Thymus (tissue), 11 donors: ENCODE measurements at regions not wholly inside any gene's neighbourhood (a gene's known extent, or its start where the extent isn't known, plus 50 kb on each side); places are given as distances from the start of the nearest gene placed in this dataset.
A peak's percentile ranks its signal among the peaks of the same experiment; 100 is the strongest.

ENCODE experiments used
- DNase-seq, 9 donors: peaks; one replicate each; pipeline ENCODE4 v3.0.0-alpha.2; 2013; ENCODE audit warnings: low spot score in 9 of 9, low read depth in 6 of 9, missing footprints in 1 of 9
- H3K27ac ChIP-seq, 2 donors: one replicate each; pipeline ENCODE4 v1.5.1; 2013; ENCODE audit warnings: control low read depth in 1 of 2, low read depth in 1 of 2, low read length in 1 of 2, mild to moderate bottlenecking in 1 of 2, moderate library complexity in 1 of 2
- H3K27me3 ChIP-seq, 2 donors: one replicate each; pipeline ENCODE4 v1.5.1; 2013; ENCODE audit warnings: low read length in 1 of 2; ENCODE audit not compliant: control insufficient read depth in 2 of 2, insufficient read depth in 1 of 2
- H3K36me3 ChIP-seq, 2 donors: one replicate each; pipeline ENCODE4 v1.5.1; 2013; ENCODE audit warnings: low read length in 1 of 2, mild to moderate bottlenecking in 1 of 2, moderate library complexity in 1 of 2; ENCODE audit not compliant: control insufficient read depth in 2 of 2, insufficient read depth in 2 of 2
- H3K4me1 ChIP-seq, 2 donors: one replicate each; pipeline ENCODE4 v1.5.1; 2013; ENCODE audit warnings: low read length in 2 of 2; ENCODE audit not compliant: control insufficient read depth in 2 of 2, insufficient read depth in 2 of 2
- H3K4me3 ChIP-seq, 2 donors: one replicate each; pipeline ENCODE4 v1.5.1; 2013; ENCODE audit warnings: low read length in 2 of 2, control low read depth in 1 of 2, mild to moderate bottlenecking in 1 of 2
- H3K9me3 ChIP-seq, 2 donors: one replicate each; pipeline ENCODE4 v1.5.1; 2013; ENCODE audit warnings: low read length in 1 of 2, mild to moderate bottlenecking in 1 of 2; ENCODE audit not compliant: control insufficient read depth in 2 of 2, insufficient read depth in 1 of 2
- WGBS: extraction: QIAGEN DNeasy Blood & Tissue Kit; methylation state at CpG from one replicate; pipeline ENCODE4 v1.1.7; 2013; 5-methylcytosine and 5-hydroxymethylcytosine counted together
- donor health status: healthy.

- H3K27ac ChIP-seq, result no peak overlapping the region
- no peaks in the 10 kb centered on the region for H3K9me3 ChIP-seq
- 11% methylated on average over 1 of the region's 1 CpG for WGBS
- H3K27me3 ChIP-seq, result no peaks in the 10 kb centered on the region
- no peaks in the 10 kb centered on the region for H3K36me3 ChIP-seq
- H3K4me3 ChIP-seq, result no peak overlapping the region
- no peaks in the 10 kb centered on the region for H3K4me1 ChIP-seq
- DNase-seq, result no peak
Observed at GRCh38 chr5:33319841-33320240, 120.9 kb upstream of the TARS1 start.

GRCh38 chr5:33321026-33321425 lies 119.7 kb upstream of the TARS1 start:
- Histone ChIP-seq H3K4me3 (no peak overlapping the region), H3K9me3 (no peaks in the 10 kb centered on the region), H3K27me3 (no peaks in the 10 kb centered on the region), H3K36me3 (no peaks in the 10 kb centered on the region), H3K27ac (no peak overlapping the region), H3K4me1 (no peaks in the 10 kb centered on the region)
- 91% methylated on average over 1 of the region's 1 CpG for WGBS
- no peak for DNase-seq

- DNase-seq, result no peak
- no peak overlapping the region for H3K27ac ChIP-seq
- no peaks in the 10 kb centered on the region for H3K4me1 ChIP-seq
- H3K36me3 ChIP-seq, result no peaks in the 10 kb centered on the region
- no peaks in the 10 kb centered on the region for H3K27me3 ChIP-seq
- no peak overlapping the region for H3K4me3 ChIP-seq
- 97% methylated on average over 4 of the region's 4 CpGs for WGBS
- no peaks in the 10 kb centered on the region for H3K9me3 ChIP-seq
Observed at GRCh38 chr5:33322632-33323031, 118.1 kb upstream of the TARS1 start.

GRCh38 chr5:33324667-33325307 lies 116.0 kb upstream of the TARS1 start:
- no peaks in the 10 kb centered on the region for H3K4me1 ChIP-seq
- H3K36me3 ChIP-seq, result no peaks in the 10 kb centered on the region
- DNase-seq, result no peak
- WGBS, result 93% methylated on average over 2 of the region's 2 CpGs
- no peaks in the 10 kb centered on the region for H3K9me3 ChIP-seq
- H3K27ac ChIP-seq, result no peak overlapping the region
- no peak overlapping the region for H3K4me3 ChIP-seq
- no peaks in the 10 kb centered on the region for H3K27me3 ChIP-seq

- H3K36me3 ChIP-seq, result no peaks in the 10 kb centered on the region
- WGBS, result 91% methylated on average over 1 of the region's 1 CpG
- H3K4me1 ChIP-seq, result peaks cover 6 to 8% of the 10 kb centered on the region in 2 donors
- no peak overlapping the region for H3K4me3 ChIP-seq
- no peak for DNase-seq
- no peaks in the 10 kb centered on the region for H3K27me3 ChIP-seq
- H3K9me3 ChIP-seq, result no peaks in the 10 kb centered on the region
- peak overlapping the region in 1 of 2 donors; percentile 55 for H3K27ac ChIP-seq
Observed at GRCh38 chr5:33328818-33329217, 111.9 kb upstream of the TARS1 start.

- Histone ChIP-seq H3K4me3 (no peak overlapping the region), H3K27me3 (no peaks in the 10 kb centered on the region), H3K27ac (no peak overlapping the region), H3K4me1 (peaks cover 6 to 8% of the 10 kb centered on the region in 2 donors), H3K9me3 (no peaks in the 10 kb centered on the region), H3K36me3 (no peaks in the 10 kb centered on the region)
- WGBS, result 83% methylated on average over 1 of the region's 1 CpG
- DNase-seq, result no peak
Observed at GRCh38 chr5:33329891-33330290, 110.9 kb upstream of the TARS1 start.

- Histone ChIP-seq H3K4me3 (no peak overlapping the region), H3K27ac (peak overlapping the region in 1 of 2 donors; percentile 20), H3K9me3 (no peaks in the 10 kb centered on the region), H3K27me3 (no peaks in the 10 kb centered on the region), H3K4me1 (peaks cover 6 to 8% of the 10 kb centered on the region in 2 donors), H3K36me3 (no peaks in the 10 kb centered on the region)
- 75% methylated on average over 3 of the region's 3 CpGs for WGBS
- DNase-seq, result no peak
Observed at GRCh38 chr5:33330426-33330825, 110.3 kb upstream of the TARS1 start.

GRCh38 chr5:33330992-33331391 lies 109.8 kb upstream of the TARS1 start:
- no peak for DNase-seq
- no peak overlapping the region for H3K27ac ChIP-seq
- H3K36me3 ChIP-seq, result no peaks in the 10 kb centered on the region
- H3K27me3 ChIP-seq, result no peaks in the 10 kb centered on the region
- peaks cover 6 to 8% of the 10 kb centered on the region in 2 donors for H3K4me1 ChIP-seq
- no peaks in the 10 kb centered on the region for H3K9me3 ChIP-seq
- H3K4me3 ChIP-seq, result no peak overlapping the region

GRCh38 chr5:33332804-33333203 lies 108.0 kb upstream of the TARS1 start:
- 19% methylated on average over 2 of the region's 2 CpGs for WGBS
- Histone ChIP-seq H3K36me3 (no peaks in the 10 kb centered on the region), H3K4me3 (no peak overlapping the region), H3K9me3 (no peaks in the 10 kb centered on the region), H3K27me3 (no peaks in the 10 kb centered on the region), H3K27ac (no peak overlapping the region), H3K4me1 (peaks cover 7 to 8% of the 10 kb centered on the region in 2 donors)
- DNase-seq, result peak in 3 of 9 donors; percentile 4 to 32 (median 6)
